ENCODE measurements at regions not wholly inside any gene's neighbourhood (a gene's known extent, or its start where the extent isn't known, plus 50 kb on each side); places are given as distances from the start of the nearest gene placed in this dataset.

- no peak for TF ChIP-seq CTCF (IDR thresholded peaks at IDR 0.05; ENCODE audit: low read depth, low read length, poor library complexity, severe bottlenecking)
- no peak for TF ChIP-seq EZH2phosphoT487 (IDR thresholded peaks at IDR 0.05; ENCODE audit: borderline replicate concordance, low read length)
These were observed 615.9 kb downstream of the TBC1D4 start for GRCh38 chr13:74866101-74866500.
